ENCODE measurements at regions not wholly inside any gene's neighbourhood (a gene's known extent, or its start where the extent isn't known, plus 50 kb on each side); places are given as distances from the start of the nearest gene placed in this dataset.

DNA sequence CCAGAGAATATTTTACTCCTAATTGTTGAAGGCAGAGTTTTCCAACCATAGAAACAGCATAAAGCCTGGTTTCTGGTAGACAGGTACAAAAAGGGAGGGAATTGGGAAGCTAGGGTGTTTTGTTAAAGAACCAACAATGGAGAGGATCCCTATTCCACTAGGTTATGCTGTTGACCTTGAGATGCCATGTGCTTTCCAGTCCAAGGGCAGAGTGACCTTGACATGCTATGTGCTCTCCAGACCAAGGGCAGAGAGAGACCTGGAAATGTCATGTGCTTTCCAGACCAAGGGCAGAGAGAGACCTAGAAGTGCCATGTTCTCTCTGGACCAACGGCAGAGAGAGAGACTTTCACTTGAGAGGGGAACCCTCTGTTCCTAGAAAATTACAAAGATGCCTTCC is 1043.8 kb upstream of the FBXO33 start:
- DNase-seq = no peak

DNA sequence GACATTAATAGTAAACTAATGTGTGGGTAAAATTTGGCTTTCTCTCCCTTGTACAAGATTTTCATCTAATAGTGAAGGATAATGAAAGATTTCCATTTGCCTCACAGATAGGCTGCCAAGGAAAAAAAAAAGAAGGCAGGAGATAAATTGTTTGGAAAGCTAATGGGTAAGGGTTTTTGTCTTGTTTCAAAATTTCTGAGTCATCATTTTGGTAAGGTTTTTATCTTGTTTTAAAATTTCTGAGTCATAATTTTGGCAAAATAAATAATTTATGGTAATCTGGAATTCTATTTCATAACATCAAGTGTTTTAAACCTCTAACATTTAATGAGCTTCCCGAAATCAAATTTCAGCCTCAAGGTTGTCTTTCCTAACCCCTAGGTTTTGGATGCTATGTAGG is 1035.7 kb upstream of the FBXO33 start:
- no peak for DNase-seq

DNA sequence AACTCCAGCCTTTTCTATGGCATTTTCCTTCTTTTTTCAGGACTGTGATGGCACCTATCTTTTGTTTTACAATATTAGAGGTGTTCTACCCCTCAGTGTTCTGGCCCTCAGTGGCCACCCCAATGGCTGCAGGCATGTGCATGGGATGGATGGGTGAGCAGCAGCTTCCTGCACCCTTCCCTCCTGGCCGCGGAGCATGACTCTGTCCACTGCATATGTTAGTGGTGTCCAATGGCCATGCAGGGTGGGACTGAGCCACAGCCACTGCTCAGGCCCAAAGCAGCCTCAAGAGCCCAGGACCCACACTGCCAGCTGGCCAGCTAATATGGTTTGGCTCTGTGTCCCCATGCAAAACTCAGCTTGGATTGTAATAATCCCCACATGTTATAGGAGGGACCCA is 1032.3 kb upstream of the FBXO33 start:
- no peak for DNase-seq

- DNase-seq = no peak
These were observed 1031.7 kb upstream of the FBXO33 start for GRCh38 chr14:40463886-40464285.

DNA sequence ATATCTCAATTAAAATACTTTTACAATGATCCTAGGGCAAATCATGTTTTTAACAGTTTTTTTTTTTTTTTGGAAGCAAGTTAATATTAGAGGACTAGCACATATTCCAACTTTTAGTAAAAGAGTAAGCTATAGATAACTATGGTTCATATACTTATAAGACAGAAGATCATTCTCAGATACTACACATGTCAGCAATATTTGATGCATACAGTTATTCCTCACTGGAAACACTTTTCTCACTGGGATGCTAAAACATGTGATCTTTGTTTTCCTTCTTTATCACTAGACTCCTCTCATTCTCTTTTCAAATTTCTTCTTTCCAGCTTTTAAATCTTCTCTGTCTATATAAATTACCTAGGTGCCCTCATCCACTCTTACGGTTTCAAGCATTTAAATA is 1020.4 kb upstream of the FBXO33 start:
- no peak for DNase-seq

DNA sequence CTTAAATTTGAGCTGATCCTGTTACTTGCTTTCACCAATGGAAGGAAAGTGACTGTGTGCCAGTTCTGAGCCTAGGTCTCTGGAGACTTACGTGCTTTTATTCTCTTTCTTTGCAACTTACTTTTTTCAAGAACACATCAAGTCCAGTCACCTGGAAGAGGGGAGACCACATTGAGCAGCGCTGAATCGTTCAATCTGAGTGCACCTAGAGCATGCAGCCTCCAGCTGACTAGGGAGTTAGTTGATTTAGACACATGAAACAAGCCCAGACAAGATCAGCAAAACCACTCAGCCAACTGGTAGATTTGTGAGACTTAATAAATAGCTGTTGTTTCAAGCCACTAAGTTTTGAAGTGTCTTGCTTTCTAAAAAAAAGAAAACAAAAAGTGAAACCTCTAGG is 1014.8 kb upstream of the FBXO33 start:
- DNase-seq = no peak

DNA sequence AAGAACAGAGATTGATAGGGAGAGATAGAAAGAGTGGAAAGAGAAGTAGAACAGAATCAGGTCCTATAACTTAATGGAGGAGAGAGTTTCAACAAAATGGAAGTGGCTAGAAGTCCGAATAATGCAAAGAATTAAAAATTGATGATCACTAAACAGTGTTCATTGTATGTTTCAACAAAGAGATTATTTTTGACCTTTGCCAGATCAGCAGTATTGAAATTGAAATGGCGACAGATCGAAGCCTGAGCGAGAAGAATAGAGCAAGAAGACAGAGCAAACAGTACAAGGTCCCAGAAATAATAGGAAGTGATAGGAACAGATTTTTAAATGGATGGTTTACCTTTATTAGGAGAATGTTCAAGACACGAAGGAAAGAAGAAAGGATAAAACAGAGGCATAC is 1012.8 kb upstream of the FBXO33 start:
- no peak for DNase-seq

DNA sequence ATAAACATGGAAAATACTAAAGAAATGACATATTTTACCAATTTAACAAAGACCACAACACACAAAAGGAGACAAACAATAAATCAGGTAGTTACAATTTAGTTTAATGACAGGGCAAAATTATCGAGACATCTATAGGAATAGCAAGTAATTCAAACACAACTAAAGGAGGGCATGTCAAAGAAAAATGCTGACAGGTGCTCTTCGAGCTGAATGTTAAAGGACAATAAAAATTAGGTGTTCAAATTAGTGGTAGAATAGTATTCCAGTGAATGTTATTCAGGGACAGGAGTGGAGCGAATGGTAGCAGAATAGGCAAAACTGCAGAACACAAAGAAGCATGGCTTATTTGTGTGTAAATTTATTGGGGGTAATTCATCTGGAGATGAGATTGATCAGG is 1004.3 kb upstream of the FBXO33 start:
- DNase-seq = no peak

- DNase-seq = no peak
These were observed 985.7 kb upstream of the FBXO33 start for GRCh38 chr14:40417777-40418401.

DNA sequence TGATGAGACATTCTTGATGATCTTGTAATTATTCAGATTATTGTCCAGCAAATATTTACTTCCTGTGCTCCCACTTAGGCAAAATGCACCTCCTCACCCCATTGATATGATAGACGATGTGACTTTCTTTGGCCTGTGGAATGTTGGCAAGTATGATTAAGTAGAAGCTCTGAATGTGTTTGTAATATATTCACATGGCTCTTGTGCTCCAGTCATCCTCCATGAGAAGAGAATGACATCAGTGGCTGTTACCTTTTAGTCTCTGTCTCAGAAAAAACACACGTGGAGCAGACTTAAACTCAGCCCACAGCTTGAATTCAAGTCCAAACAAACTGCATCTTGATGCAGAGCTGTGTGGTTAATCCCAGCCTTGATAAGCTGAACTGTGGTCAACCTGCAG is 984.3 kb upstream of the FBXO33 start:
- no peak for DNase-seq

- no peak for DNase-seq
These were observed 982.2 kb upstream of the FBXO33 start for GRCh38 chr14:40414386-40414785.

DNA sequence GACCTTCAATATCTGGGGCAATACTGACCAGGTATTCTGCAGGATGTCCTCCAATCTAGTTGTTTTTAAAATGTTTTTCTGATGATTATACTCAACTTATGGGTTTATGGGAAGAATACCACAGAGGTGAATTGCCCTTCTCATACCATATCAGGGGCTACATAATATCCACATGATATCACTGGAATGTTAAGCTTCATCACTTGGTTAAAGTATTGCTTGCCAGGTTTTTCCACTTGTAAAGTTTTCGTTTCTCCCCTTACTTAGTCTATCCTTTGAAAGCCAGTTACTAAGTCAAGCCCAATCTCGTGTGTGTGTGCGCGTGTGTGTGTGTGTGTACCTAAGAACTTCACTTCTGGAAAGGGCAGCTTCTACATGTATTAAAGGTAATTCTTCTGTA is 980.9 kb upstream of the FBXO33 start:
- no peak for DNase-seq

- no peak for DNase-seq
These were observed 978.5 kb upstream of the FBXO33 start for GRCh38 chr14:40410708-40411107.

DNA sequence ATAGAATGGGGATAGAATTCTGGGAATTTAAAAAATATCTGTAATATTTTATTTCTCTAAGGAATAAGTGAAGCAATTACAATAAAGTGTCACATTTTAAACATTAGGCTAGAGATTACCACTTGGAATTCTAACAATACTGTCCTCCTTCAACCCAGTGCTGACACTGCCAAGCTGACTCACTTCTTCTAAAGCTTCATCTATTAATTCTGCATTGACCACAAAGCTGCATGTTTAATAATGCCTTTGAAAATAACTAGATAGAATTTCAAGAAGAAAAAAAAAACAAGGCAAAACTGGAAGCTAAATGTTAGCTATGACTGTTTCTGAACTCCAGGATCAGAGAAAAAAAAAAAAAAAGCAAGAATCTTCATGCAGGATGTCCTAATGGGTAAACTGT is 970.7 kb upstream of the FBXO33 start:
- DNase-seq = no peak

DNA sequence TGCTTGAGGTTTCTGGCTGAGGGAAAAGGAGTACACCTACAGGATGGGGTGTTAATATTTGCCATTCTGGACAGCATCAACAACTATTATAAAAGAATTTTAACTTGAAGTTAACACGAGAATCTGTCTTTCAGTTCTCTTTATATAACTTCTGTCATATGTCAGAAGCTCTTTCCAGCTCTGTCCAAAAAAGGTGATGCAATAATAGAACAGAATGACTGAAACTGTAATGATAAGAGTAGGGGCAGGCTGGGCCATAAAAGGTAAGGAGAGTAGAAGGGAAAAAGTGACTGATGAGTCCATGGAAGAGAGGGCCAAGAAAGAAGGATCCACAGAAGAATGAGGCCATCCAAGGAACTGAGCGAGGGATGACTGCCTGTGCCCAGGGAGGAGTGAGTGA is 966.7 kb upstream of the FBXO33 start:
- no peak for DNase-seq

DNA sequence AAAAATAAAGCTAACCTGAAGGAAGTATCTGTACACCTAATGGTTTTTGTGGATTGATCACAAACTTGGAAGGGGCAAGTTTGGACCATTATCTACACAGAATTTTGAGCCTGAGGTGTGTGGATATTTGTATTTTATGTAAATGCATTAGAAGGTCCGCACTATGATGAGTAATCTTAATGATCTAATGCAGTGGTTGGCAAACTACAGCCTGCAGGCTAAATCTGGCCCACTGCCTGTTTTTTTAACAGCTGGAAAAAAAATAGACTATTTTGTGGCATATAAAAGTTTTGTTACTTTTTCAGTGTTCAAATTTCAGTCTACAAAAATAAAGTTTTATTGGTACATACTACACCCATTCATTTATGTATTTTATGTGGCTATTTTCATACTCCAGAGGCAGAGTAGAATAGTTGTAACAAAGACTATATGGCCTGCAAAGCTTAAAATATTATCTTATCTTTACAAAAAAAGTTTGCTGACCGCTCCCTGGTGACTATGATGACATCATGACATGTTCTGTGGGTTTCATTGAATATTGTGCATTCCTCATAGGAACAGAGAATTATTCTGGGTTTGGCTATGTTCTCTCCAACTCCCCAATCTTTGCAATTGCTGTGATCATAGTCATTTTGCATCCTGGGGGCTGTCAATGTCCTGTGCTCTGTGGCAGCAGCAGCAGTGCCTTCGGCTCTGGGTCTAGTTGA is 962.6 kb upstream of the FBXO33 start:
- DNase-seq = no peak

GRCh38 chr14:40393143-40393542 is 960.9 kb upstream of the FBXO33 start:
- DNase-seq = no peak

DNA sequence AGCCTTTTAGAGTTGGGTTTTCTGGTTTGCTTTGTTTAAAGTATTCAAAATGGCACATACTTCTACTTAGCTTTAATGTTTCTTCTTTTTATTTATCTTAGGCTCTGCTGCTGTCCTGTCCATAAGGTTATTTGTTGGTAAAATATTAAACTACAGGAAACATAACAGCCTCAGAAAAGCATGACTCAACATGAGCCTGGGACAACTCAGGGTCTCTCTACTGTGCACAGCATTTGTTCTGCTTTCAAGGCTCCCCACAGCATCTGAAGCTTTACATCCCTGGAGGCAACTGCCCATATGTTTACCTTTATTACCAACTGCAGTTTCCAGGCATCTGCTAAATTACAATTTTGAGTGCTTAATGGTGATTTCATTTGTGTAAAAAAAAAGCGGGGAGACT is 954.2 kb upstream of the FBXO33 start:
- DNase-seq = no peak

- DNase-seq = no peak
These were observed 942.0 kb upstream of the FBXO33 start for GRCh38 chr14:40374221-40374620.

GRCh38 chr14:40371011-40371410 is 938.8 kb upstream of the FBXO33 start:
- no peak for DNase-seq

GRCh38 chr14:40368314-40368713 is 936.1 kb upstream of the FBXO33 start:
- no peak for DNase-seq

DNA sequence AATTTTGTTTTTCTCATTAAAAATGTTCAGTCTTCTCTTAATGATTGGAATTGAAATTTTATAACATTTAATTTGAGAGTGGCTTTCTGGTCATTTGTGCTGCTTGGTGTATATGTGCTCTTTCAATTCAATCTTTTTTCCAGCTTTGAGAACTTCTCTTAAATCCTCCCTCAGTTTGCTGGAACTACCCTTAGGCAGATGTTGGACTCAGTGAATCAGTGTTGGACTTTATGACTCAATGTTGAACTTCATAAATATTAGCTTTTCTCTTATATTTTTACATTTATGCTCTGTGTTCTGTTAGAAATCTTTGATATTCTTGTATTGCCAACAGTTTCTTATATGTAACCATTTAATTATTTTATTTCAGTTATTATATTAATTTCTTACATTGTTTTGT is 935.5 kb upstream of the FBXO33 start:
- no peak for DNase-seq

DNA sequence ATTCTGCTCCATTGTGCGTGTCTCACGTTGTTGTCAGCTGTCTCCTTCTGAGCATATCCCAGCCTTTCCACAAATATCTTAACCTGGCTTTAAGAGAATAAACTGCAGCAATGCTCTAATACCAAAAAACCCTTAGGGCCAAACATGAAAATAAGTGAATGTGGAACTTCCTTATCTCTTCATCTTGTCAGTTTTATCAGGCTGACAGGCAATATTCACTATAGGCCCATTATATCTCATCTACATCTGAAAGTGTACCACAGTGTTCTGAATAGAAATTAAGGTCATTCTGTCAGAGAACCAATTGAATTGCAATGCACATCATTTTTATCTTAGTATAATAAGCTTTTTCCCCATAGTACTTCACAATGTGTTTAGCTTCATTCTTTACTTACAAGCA is 933.1 kb upstream of the FBXO33 start:
- DNase-seq = no peak

DNA sequence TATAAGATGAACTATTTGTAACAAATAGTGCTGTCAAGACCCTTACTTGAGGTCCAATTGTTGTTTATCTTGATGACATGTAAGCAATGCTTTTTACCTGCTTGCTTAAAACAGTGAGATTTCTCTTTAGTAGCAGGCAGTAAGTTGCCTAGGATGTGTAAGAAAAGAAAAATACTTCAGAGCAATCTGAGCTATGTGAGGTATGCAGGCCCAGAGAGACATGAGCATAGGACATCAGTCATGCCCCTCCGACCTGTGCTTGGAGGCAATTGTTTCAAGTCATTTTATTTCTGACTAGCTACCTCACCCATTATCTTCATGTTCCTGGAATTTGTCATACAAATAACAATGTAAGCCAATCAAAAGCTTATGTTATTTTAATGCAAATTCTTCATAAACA is 930.6 kb upstream of the FBXO33 start:
- no peak for DNase-seq

DNA sequence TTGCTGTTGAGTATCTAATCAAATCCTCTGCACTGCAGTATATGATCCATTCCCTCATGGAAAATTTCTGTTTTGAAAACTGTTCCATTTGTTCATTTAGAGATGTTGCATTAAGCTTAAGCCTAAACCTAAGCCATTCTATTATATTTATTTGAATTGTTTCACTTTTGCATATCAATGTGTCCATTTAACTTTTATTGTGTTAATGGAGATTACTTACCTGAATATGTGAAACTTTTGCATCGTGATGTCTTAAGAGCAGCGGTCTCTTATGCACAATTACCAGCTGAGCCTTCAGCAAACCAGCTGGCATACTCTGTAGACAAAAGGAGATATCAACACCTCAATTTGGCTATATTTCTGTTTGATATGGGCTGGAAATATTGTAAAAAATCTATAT is 922.5 kb upstream of the FBXO33 start:
- no peak for DNase-seq

Data from skin of body (tissue), 1 donor.